Sigmoid colon (tissue), 6 donors: ENCODE measurements at regions not wholly inside any gene's neighbourhood (a gene's known extent, or its start where the extent isn't known, plus 50 kb on each side); places are given as distances from the start of the nearest gene placed in this dataset.
"Not testable (repeated sequence)": the region's sequence is repeated elsewhere in the genome, so short reads cannot be mapped to it uniquely, and the experiment has no call there.

Experiments used
- DNase-seq: peaks from one replicate; pipeline ENCODE4 v3.0.0-alpha.2; 2019
- H3K27ac ChIP-seq, 4 donors: fragments of 200-600 bp; sonication (generic); one replicate each; pipeline ENCODE4 v1.5.1; 2016 to 2019; ENCODE audit warnings: mild to moderate bottlenecking in 1 of 4
- H3K27me3 ChIP-seq, 3 donors: fragments of 200-600 bp; sonication (generic); one replicate each; pipeline ENCODE4 v1.5.1; 2019; ENCODE audit warnings: mild to moderate bottlenecking in 1 of 3
- H3K36me3 ChIP-seq, 4 donors: fragments of 200-600 bp; sonication (generic); one replicate each; pipeline ENCODE4 v1.5.1; 2016 to 2019
- H3K4me1 ChIP-seq, 4 donors: fragments of 200-600 bp; sonication (generic); one replicate each; pipeline ENCODE4 v1.5.1; 2017 to 2019
- H3K4me3 ChIP-seq, 4 donors: fragments of 200-600 bp; sonication (generic); one replicate each; pipeline ENCODE4 v1.5.1; 2017 to 2019; ENCODE audit warnings: mild to moderate bottlenecking in 2 of 4, moderate library complexity in 1 of 4
- H3K9me3 ChIP-seq, 4 donors: fragments of 200-600 bp in 3 of 4; sonication (generic) in 3 of 4; one replicate each; pipeline versions ENCODE4 v1.5.1 to v1.6.1; 2013 to 2019
- EP300 ChIP-seq, 4 donors: sonication (generic); formaldehyde crosslinking; IDR thresholded peaks; one replicate each; pipeline ENCODE4 v1.6.1; 2017; ENCODE audit warnings: antibody characterized with exemption in 4 of 4
- POLR2A ChIP-seq, 2 donors: fragments of 450-650 bp; IDR thresholded peaks; one replicate each; pipeline ENCODE4 v1.6.1; 2016; ENCODE audit warnings: antibody characterized with exemption in 2 of 2, mild to moderate bottlenecking in 2 of 2, moderate library complexity in 2 of 2
- POLR2AphosphoS5 ChIP-seq, 4 donors: sonication (generic); formaldehyde crosslinking; IDR thresholded peaks; one replicate each; pipeline ENCODE4 v1.6.1; 2017; ENCODE audit warnings: antibody characterized with exemption in 4 of 4
- WGBS, 2 donors: extraction: QIAGEN DNeasy Blood & Tissue Kit; methylation state at CpG; one replicate each; pipeline ENCODE4 v1.1.7; 2013; 5-methylcytosine and 5-hydroxymethylcytosine counted together
- intact Hi-C: fragments of 100-400 bp; cut with DNase I; formaldehyde crosslinking; loops from one replicate; pipeline ENCODE4 v1.15.1; 2023
- TF ChIP-seq, protein P1 (sequence below), 4 experiments: fragments of 450-650 bp in 3 of 4; fragments of 200-600 bp in 1 of 4; IDR thresholded peaks; one replicate each; pipeline ENCODE4 v1.5.1; 2016 to 2019; ENCODE audit warnings: antibody characterized with exemption in 4 of 4, mild to moderate bottlenecking in 3 of 4, moderate library complexity in 2 of 4
- donor health status: healthy with polysubstance abuse.
- donor health status: healthy.

DNA sequence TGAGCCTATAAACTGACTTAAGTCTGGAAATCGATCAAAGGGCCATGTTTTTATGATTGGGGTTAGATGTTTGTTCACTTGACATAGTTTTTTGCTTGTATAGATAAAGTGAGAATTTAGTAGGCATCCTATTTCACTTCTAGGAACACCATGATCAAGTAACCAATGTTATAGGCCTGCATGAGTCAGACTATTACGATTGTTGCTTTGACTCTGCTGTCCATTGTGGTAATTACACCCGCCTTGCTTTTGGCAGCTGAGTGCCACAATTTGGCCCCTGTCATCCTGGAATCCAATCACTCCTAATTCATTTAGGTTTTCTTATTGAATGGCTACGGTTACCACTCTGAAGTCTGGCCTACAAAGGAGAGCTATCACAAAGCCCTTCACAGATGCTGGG is 67.8 kb upstream of the IL33 start:
- no peaks in the 10 kb centered on the region for H3K36me3 ChIP-seq
- no peaks in the 10 kb centered on the region for H3K4me1 ChIP-seq
- no peak for DNase-seq
- no peaks in the 10 kb centered on the region for H3K27me3 ChIP-seq
- intact Hi-C loops = no loop called here
- no peak overlapping the region for H3K27ac ChIP-seq
- WGBS, 2 donors = 90 to 94% methylated on average over 4 of the region's 4 CpGs
- no peak overlapping the region for H3K4me3 ChIP-seq
- no peak for TF ChIP-seq EP300 (IDR thresholded peaks at IDR 0.05)
- TF ChIP-seq POLR2AphosphoS5 (IDR thresholded peaks at IDR 0.05) = no peak
- TF ChIP-seq, protein P1, sequence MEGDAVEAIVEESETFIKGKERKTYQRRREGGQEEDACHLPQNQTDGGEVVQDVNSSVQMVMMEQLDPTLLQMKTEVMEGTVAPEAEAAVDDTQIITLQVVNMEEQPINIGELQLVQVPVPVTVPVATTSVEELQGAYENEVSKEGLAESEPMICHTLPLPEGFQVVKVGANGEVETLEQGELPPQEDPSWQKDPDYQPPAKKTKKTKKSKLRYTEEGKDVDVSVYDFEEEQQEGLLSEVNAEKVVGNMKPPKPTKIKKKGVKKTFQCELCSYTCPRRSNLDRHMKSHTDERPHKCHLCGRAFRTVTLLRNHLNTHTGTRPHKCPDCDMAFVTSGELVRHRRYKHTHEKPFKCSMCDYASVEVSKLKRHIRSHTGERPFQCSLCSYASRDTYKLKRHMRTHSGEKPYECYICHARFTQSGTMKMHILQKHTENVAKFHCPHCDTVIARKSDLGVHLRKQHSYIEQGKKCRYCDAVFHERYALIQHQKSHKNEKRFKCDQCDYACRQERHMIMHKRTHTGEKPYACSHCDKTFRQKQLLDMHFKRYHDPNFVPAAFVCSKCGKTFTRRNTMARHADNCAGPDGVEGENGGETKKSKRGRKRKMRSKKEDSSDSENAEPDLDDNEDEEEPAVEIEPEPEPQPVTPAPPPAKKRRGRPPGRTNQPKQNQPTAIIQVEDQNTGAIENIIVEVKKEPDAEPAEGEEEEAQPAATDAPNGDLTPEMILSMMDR (IDR thresholded peaks at IDR 0.05) = no peak
- TF ChIP-seq POLR2A (IDR thresholded peaks at IDR 0.05) = no peak
- H3K9me3 ChIP-seq = no peaks in the 10 kb centered on the region

DNA sequence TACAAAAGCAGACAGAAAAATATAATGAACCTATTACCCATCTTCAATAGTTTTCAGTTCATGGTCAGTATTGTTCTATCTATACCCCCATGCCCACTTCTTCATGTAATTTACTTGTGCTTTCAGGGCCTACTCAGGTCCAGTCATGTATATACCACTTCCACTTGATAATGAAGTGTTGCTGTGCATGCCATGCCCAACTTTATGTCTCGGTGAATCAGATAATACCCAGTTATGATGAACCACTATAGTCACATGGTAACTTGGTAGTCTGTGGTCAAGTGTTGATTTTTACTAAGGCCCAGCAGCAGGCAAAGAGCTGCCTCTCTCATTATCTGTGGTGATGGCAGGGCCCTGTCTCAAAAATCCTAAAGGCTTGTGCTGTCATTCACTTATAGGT is 70.7 kb upstream of the IL33 start:
- Histone ChIP-seq H3K4me3 (no peak overlapping the region), H3K27me3 (no peaks in the 10 kb centered on the region), H3K36me3 (no peaks in the 10 kb centered on the region), H3K9me3 (no peaks in the 10 kb centered on the region), H3K27ac (no peak overlapping the region), H3K4me1 (no peaks in the 10 kb centered on the region)
- TF ChIP-seq POLR2A (IDR thresholded peaks at IDR 0.05) = no peak
- TF ChIP-seq, protein P1 (IDR thresholded peaks at IDR 0.05) = no peak
- TF ChIP-seq POLR2AphosphoS5 (IDR thresholded peaks at IDR 0.05) = no peak
- no peak for TF ChIP-seq EP300 (IDR thresholded peaks at IDR 0.05)
- WGBS, 2 donors = 93 to 95% methylated on average over 1 of the region's 1 CpG
- intact Hi-C loops = no loop called here
- no peak for DNase-seq

DNA sequence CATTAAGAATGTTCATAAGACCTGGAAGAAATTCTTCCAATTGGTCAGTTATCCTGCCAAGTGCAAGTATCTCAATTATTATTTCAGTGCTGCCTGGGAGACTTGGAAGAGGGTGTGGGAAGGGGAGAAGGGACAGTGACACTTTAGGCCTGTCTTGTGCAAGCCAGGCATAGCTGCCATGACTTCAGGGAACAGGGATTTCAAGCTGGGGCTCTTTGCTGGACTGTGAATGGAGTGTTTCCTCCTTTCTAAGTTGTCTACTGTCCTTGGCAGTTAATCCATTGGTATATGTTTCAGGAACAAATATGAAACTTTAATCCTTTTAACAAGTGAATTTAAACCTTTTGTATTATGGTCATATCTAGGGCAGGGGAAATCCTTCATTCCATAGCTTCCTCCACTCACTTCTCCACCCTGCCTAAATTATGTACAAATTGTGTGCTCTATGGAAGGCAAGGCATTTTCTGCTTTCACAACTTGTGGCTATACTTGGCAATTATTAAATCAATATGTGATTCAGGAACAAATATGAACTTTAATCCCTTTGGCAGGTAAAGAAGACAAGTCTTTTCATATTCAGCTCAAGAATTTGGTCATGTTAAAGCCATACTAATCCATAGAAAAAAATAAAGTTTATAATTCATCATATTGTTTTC is 72.7 kb upstream of the IL33 start:
- no peaks in the 10 kb centered on the region for H3K4me1 ChIP-seq
- no peaks in the 10 kb centered on the region for H3K36me3 ChIP-seq
- H3K9me3 ChIP-seq = no peaks in the 10 kb centered on the region
- TF ChIP-seq EP300 (IDR thresholded peaks at IDR 0.05) (no peak), POLR2A (IDR thresholded peaks at IDR 0.05) (no peak), POLR2AphosphoS5 (IDR thresholded peaks at IDR 0.05) (no peak)
- TF ChIP-seq, protein P1 (IDR thresholded peaks at IDR 0.05) = no peak
- H3K27ac ChIP-seq = no peak overlapping the region
- no peak overlapping the region for H3K4me3 ChIP-seq
- DNase-seq = no peak
- intact Hi-C loops = no loop called here
- H3K27me3 ChIP-seq = no peaks in the 10 kb centered on the region

DNA sequence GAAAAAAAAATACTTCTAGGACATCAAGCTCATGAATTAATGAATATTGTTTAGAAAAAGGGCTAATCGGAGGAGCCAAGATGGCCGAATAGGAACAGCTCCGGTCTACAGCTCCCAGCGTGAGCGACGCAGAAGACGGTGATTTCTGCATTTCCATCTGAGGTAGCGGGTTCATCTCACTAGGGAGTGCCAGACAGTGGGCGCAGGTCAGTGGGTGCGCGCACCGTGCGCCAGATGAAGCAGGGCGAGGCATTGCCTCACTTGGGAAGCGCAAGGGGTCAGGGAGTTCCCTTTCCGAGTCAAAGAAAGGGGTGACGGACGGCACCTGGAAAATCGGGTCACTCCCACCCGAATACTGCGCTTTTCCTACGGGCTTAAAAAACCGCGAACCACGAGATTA is 79.8 kb upstream of the IL33 start:
- WGBS, 2 donors = 92 to 94% methylated on average over 20 to 25 of the region's 25 CpGs

DNA sequence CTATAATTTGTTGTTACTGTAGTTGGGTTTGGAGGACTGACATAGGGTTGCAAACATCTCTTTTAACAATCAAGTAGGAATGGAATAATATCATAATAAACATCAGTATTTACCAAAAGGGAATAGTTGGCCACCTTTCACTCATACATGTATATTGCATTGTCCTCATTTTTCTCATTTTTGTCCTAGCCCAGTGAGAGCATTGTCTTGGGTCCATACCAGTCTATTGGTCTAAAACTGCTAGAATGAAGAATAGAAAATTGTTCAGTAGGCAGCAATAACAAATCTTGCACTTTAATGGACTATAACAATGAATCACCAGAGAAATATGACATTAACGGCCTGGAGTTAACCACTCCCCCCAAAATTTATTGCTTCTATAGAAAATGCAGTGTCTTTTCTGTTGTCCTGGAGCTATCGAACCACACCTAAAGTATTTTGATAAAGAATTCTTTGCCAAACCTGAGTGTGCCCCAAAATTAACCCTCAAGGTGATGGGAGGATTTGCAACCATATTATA is 80.9 kb upstream of the IL33 start:
- Histone ChIP-seq H3K36me3 (no peaks in the 10 kb centered on the region), H3K9me3 (no peaks in the 10 kb centered on the region), H3K27ac (no peak overlapping the region), H3K4me3 (no peak overlapping the region), H3K27me3 (no peaks in the 10 kb centered on the region), H3K4me1 (no peaks in the 10 kb centered on the region)
- 15 to 66% methylated on average over 2 of the region's 2 CpGs for WGBS, 2 donors
- intact Hi-C loops = no loop called here
- DNase-seq = no peak
- no peak for TF ChIP-seq POLR2AphosphoS5 (IDR thresholded peaks at IDR 0.05)
- TF ChIP-seq EP300 (IDR thresholded peaks at IDR 0.05) = no peak
- TF ChIP-seq, protein P1 (IDR thresholded peaks at IDR 0.05) = no peak
- TF ChIP-seq POLR2A (IDR thresholded peaks at IDR 0.05) = no peak

More for the DNA sequence above, 79.8 kb upstream of the IL33 start:
- H3K27ac ChIP-seq, H3K27me3 ChIP-seq, DNase-seq, intact Hi-C loops, H3K4me1 ChIP-seq, H3K9me3 ChIP-seq, H3K4me3 ChIP-seq, H3K36me3 ChIP-seq: not testable (repeated sequence)
